H1 (cell line): ENCODE measurements at regions not wholly inside any gene's neighbourhood (a gene's known extent, or its start where the extent isn't known, plus 50 kb on each side); places are given as distances from the start of the nearest gene placed in this dataset.

ENCODE experiments used
- CTCF ChIA-PET: fragments of 300-600 bp; sonication (Branson Sonifier 250); formaldehyde crosslinking; loops from one replicate; lab custom pipeline; 2021; ENCODE audit not compliant: partially characterized antibody; lab: Charles Lee
- POLR2A ChIA-PET: fragments of 300-600 bp; sonication (Branson Sonifier 250); formaldehyde crosslinking; loops from one replicate; lab custom pipeline; 2021; ENCODE audit warnings: inconsistent platforms; ENCODE audit not compliant: partially characterized antibody; lab: Charles Lee
- DNase-seq, 2 experiments: peaks; one replicate each; pipeline versions ENCODE4 v3.0.0 to v3.0.0-alpha.2; 2010 to 2022; ENCODE audit warnings: low spot score in 2 of 2, low read depth in 1 of 2, mixed read lengths in 1 of 2
- FAIRE-seq: peaks from 2 replicates; lab custom pipeline; 2011; peaks lifted over from hg19 to GRCh38; lab: Jason Lieb, UNC
- H2AFZ ChIP-seq: 2 replicates; pipeline ENCODE4 v1.8.1; 2012; ENCODE audit warnings: low read length, inconsistent platforms
- H2AK5ac ChIP-seq: 2 replicates; pipeline ENCODE4 v1.6.1; 2013; ENCODE audit warnings: low read depth, low read length
- H2BK120ac ChIP-seq: replicated peaks from 2 replicates; pipeline ENCODE3; 2013; ENCODE audit warnings: low read depth, low read length, inconsistent platforms
- H2BK12ac ChIP-seq: 2 replicates; pipeline ENCODE4 v1.6.1; 2013; ENCODE audit warnings: low read depth, low read length
- H2BK15ac ChIP-seq: 2 replicates; pipeline ENCODE4 v1.6.1; 2013; ENCODE audit warnings: low read length
- H2BK20ac ChIP-seq: 2 replicates; pipeline ENCODE4 v1.6.1; 2013; ENCODE audit warnings: low read length
- H2BK5ac ChIP-seq: 2 replicates; pipeline ENCODE4 v1.6.1; 2013; ENCODE audit warnings: low read depth, low read length
- H3K14ac ChIP-seq: 2 replicates; pipeline ENCODE4 v1.6.1; 2013; ENCODE audit warnings: inconsistent platforms; ENCODE audit not compliant: insufficient read length
- H3K18ac ChIP-seq: 2 replicates; pipeline ENCODE4 v1.6.1; 2013; ENCODE audit warnings: low read length; ENCODE audit errors: extremely low read depth
- H3K23ac ChIP-seq: 2 replicates; pipeline ENCODE4 v1.6.1; 2013; ENCODE audit warnings: inconsistent platforms; ENCODE audit not compliant: insufficient read length
- H3K23me2 ChIP-seq: 2 replicates; pipeline ENCODE4 v1.6.1; 2013; ENCODE audit warnings: low read depth, low read length
- H3K27ac ChIP-seq: 2 replicates; pipeline ENCODE4 v1.6.1; 2011; ENCODE audit warnings: low read depth, low read length, inconsistent platforms
- H3K27me3 ChIP-seq, 4 experiments: replicated peaks in 1 of 4; 1 replicate in 1 of 4; 2 replicates in 3 of 4; pipeline versions ENCODE4 v1.6.1 to v1.8.1; 2011 to 2013; ENCODE audit warnings: low read length in 3 of 4, mild to moderate bottlenecking in 3 of 4, inconsistent platforms in 2 of 4, mixed read lengths in 2 of 4, moderate library complexity in 1 of 4; ENCODE audit not compliant: control insufficient read depth in 3 of 4, insufficient read depth in 3 of 4; ENCODE audit errors: extremely low read depth in 1 of 4
- H3K36me3 ChIP-seq, 4 experiments: 2 replicates each; pipeline versions ENCODE4 v1.6.1 to v1.8.1; 2011 to 2013; ENCODE audit warnings: mild to moderate bottlenecking in 4 of 4, low read length in 3 of 4, moderate library complexity in 2 of 4, control low read depth in 1 of 4, inconsistent platforms in 1 of 4; ENCODE audit not compliant: insufficient read depth in 4 of 4, control insufficient read depth in 2 of 4
- H3K4ac ChIP-seq: replicated peaks from 2 replicates; pipeline ENCODE3; 2013; ENCODE audit warnings: low read length, low read depth, mixed read lengths, inconsistent platforms; ENCODE audit not compliant: insufficient read length
- H3K4me1 ChIP-seq, 4 experiments: replicated peaks in 1 of 4; 1 replicate in 1 of 4; 2 replicates in 3 of 4; pipeline versions ENCODE4 v1.6.1 to v1.8.1; 2011 to 2013; ENCODE audit warnings: low read length in 3 of 4, inconsistent platforms in 2 of 4, mixed read lengths in 1 of 4; ENCODE audit not compliant: insufficient read depth in 4 of 4, control insufficient read depth in 3 of 4
- H3K4me2 ChIP-seq, 2 experiments: 2 replicates each; pipeline versions ENCODE4 v1.6.1 to v1.8.1; 2011 to 2013; ENCODE audit warnings: low read depth in 2 of 2, low read length in 2 of 2, control low read depth in 1 of 2, inconsistent platforms in 1 of 2, mild to moderate bottlenecking in 1 of 2; ENCODE audit not compliant: insufficient read depth in 1 of 2
- H3K4me3 ChIP-seq, 4 experiments: fragments of 200-600, 300-600 bp in 1 of 4; sonication (generic), shearing (Covaris generic), sonication (Bioruptor Twin) in 1 of 4; 2 replicates each; pipeline versions ENCODE4 v1.5.1 to v1.8.1; 2011 to 2016; ENCODE audit warnings: low read length in 4 of 4, low read depth in 3 of 4, control low read depth in 2 of 4, inconsistent platforms in 2 of 4, mild to moderate bottlenecking in 2 of 4, mixed read lengths in 1 of 4, moderate library complexity in 1 of 4; ENCODE audit not compliant: insufficient read depth in 2 of 4; ENCODE audit errors: extremely low read depth in 1 of 4
- H3K56ac ChIP-seq: replicated peaks from 2 replicates; pipeline ENCODE3; 2013; ENCODE audit warnings: low read depth, mild to moderate bottlenecking, mixed read lengths, low read length, inconsistent platforms; ENCODE audit not compliant: insufficient read length
- H3K79me1 ChIP-seq: 2 replicates; pipeline ENCODE4 v1.6.1; 2013; ENCODE audit warnings: low read depth, low read length, control low read depth
- H3K79me2 ChIP-seq, 2 experiments: 2 replicates each; pipeline versions ENCODE4 v1.6.1 to v1.8.1; 2012 to 2013; ENCODE audit warnings: low read length in 2 of 2, mild to moderate bottlenecking in 2 of 2, inconsistent platforms in 1 of 2; ENCODE audit not compliant: insufficient read depth in 2 of 2, control insufficient read depth in 1 of 2
- H3K9ac ChIP-seq, 4 experiments: replicated peaks in 1 of 4; 1 replicate in 1 of 4; 2 replicates in 3 of 4; pipeline versions ENCODE4 v1.6.1 to v1.8.1; 2011 to 2013; ENCODE audit warnings: low read depth in 3 of 4, low read length in 3 of 4, control low read depth in 2 of 4, mild to moderate bottlenecking in 2 of 4, moderate library complexity in 2 of 4, inconsistent platforms in 1 of 4; ENCODE audit errors: extremely low read depth in 1 of 4
- H3K9me3 ChIP-seq, 2 experiments: 2 replicates each; pipeline versions ENCODE4 v1.6.1 to v1.8.1; 2012 to 2013; ENCODE audit warnings: mild to moderate bottlenecking in 2 of 2, moderate library complexity in 2 of 2, control low read depth in 1 of 2, inconsistent platforms in 1 of 2, low read depth in 1 of 2, low read length in 1 of 2, mixed read lengths in 1 of 2; ENCODE audit not compliant: insufficient read depth in 2 of 2
- H4K20me1 ChIP-seq, 2 experiments: replicated peaks in 1 of 2; 2 replicates each; pipeline versions ENCODE3 to v1.8.1; 2011 to 2013; ENCODE audit warnings: inconsistent platforms in 2 of 2, low read length in 2 of 2, mild to moderate bottlenecking in 1 of 2; ENCODE audit not compliant: insufficient read depth in 2 of 2, control insufficient read depth in 1 of 2
- H4K5ac ChIP-seq: 2 replicates; pipeline ENCODE4 v1.6.1; 2013; ENCODE audit warnings: low read length, low read depth, mixed read lengths, inconsistent platforms; ENCODE audit not compliant: insufficient read length
- H4K8ac ChIP-seq: 2 replicates; pipeline ENCODE4 v1.8.0; 2013; ENCODE audit warnings: mild to moderate bottlenecking, moderate library complexity, low read length, inconsistent platforms; ENCODE audit not compliant: insufficient read depth; ENCODE audit errors: extremely low read depth
- H4K91ac ChIP-seq: replicated peaks from 2 replicates; pipeline ENCODE3; 2013; ENCODE audit warnings: low read length, mixed read lengths, inconsistent platforms; ENCODE audit not compliant: insufficient read length
- BCL11A ChIP-seq, 2 experiments: IDR thresholded peaks; one replicate each; pipeline ENCODE4 v1.6.1; 2011; ENCODE audit warnings: low read depth in 2 of 2, low read length in 2 of 2, mild to moderate bottlenecking in 2 of 2
- CTBP2 ChIP-seq: IDR thresholded peaks from 2 replicates; pipeline ENCODE4 v1.7.0; 2011; ENCODE audit warnings: borderline replicate concordance, mild to moderate bottlenecking, moderate library complexity, mixed read lengths, low read length; ENCODE audit not compliant: insufficient read depth, insufficient read length
- E2F6 ChIP-seq: IDR thresholded peaks from 2 replicates; pipeline ENCODE4 v1.6.1; 2012; ENCODE audit warnings: inconsistent platforms
- FOSL1 ChIP-seq: IDR thresholded peaks from 2 replicates; pipeline ENCODE4 v1.6.1; 2011; ENCODE audit warnings: mild to moderate bottlenecking, low read depth, low read length, moderate library complexity; ENCODE audit not compliant: insufficient read depth
- HDAC2 ChIP-seq, 2 experiments: fragments of 300-600 bp in 1 of 2; sonication (generic) in 1 of 2; IDR thresholded peaks; 2 replicates each; pipeline ENCODE4 v1.6.1; 2011 to 2012; ENCODE audit warnings: low read depth in 2 of 2, low read length in 2 of 2, mild to moderate bottlenecking in 2 of 2, moderate library complexity in 2 of 2, borderline replicate concordance in 1 of 2, inconsistent platforms in 1 of 2
- KDM1A ChIP-seq: fragments of 200-600, 300-600 bp; sonication (generic); IDR thresholded peaks from 2 replicates; pipeline ENCODE4 v1.7.1; 2016; ENCODE audit warnings: mild to moderate bottlenecking, low read length, borderline replicate concordance
- KDM4A ChIP-seq: IDR thresholded peaks from one replicate; pipeline ENCODE4 v1.7.1; 2012; ENCODE audit warnings: low read depth, mild to moderate bottlenecking, moderate library complexity, low read length, inconsistent platforms; ENCODE audit not compliant: severe bottlenecking
- POU5F1 ChIP-seq: IDR thresholded peaks from 2 replicates; pipeline ENCODE4 v1.6.1; 2011; ENCODE audit warnings: low read depth, mild to moderate bottlenecking, low read length, moderate library complexity
- SIN3A ChIP-seq, 2 experiments: IDR thresholded peaks in 1 of 2; conservative IDR thresholded peaks in 1 of 2; 2 replicates each; pipeline ENCODE4 v1.6.1; 2011 to 2012; ENCODE audit warnings: low read length in 2 of 2, improper control_type of control experiment in 1 of 2, low read depth in 1 of 2, mild to moderate bottlenecking in 1 of 2
- SUZ12 ChIP-seq: fragments of 200-600 bp; sonication (generic); IDR thresholded peaks from 2 replicates; pipeline ENCODE4 v1.6.1; 2012; ENCODE audit warnings: mild to moderate bottlenecking, inconsistent platforms, low read length, moderate library complexity, mixed read lengths
- TAF7 ChIP-seq: optimal IDR thresholded peaks from 2 replicates; pipeline ENCODE3; 2011; ENCODE audit warnings: low read depth, mild to moderate bottlenecking, inconsistent platforms, low read length, moderate library complexity, borderline replicate concordance
- TBP ChIP-seq: IDR thresholded peaks from 2 replicates; pipeline ENCODE4 v1.6.1; 2011; ENCODE audit warnings: low read depth, low read length, improper control_type of control experiment
- TCF12 ChIP-seq: IDR thresholded peaks from 2 replicates; pipeline ENCODE4 v1.6.1; 2011; ENCODE audit warnings: low read depth, mild to moderate bottlenecking, low read length
- TEAD4 ChIP-seq: IDR thresholded peaks from 2 replicates; pipeline ENCODE4 v1.6.1; 2012; ENCODE audit warnings: low read depth, low read length, inconsistent platforms, mixed read lengths
- WGBS, 2 experiments: shearing (Covaris generic) in 1 of 2; methylation state at CpG; one replicate each; pipeline versions ENCODE4 v1.1.6 to v1.1.7; 2013 to 2015; ENCODE audit warnings: low lambda C conversion rate in 2 of 2, mixed read lengths in 2 of 2, inconsistent platforms in 1 of 2, low coverage in 1 of 2, missing lambda C conversion rate in 1 of 2; ENCODE audit not compliant: insufficient replicate concordance in 2 of 2, insufficient coverage in 1 of 2, insufficient read length in 1 of 2; ENCODE audit errors: extremely low coverage in 1 of 2, missing lambda C conversion rate in 1 of 2; 5-methylcytosine and 5-hydroxymethylcytosine counted together

GRCh38 chr14:97319691-97320090, 522.5 kb downstream of the VRK1 start:
- H2BK12ac ChIP-seq = no peak overlapping the region
- no peak overlapping the region for H3K27ac ChIP-seq
- H3K4ac ChIP-seq = no peak overlapping the region
- no peak overlapping the region for H3K14ac ChIP-seq
- no peak overlapping the region for H4K8ac ChIP-seq
- DNase-seq = no peak
- H2BK20ac ChIP-seq = no peak overlapping the region
- no peaks in the 10 kb centered on the region for H4K20me1 ChIP-seq
- H4K91ac ChIP-seq = no peak overlapping the region
- no peaks in the 10 kb centered on the region for H3K4me1 ChIP-seq
- H3K23me2 ChIP-seq = no peaks in the 10 kb centered on the region
- CTCF ChIA-PET = no interaction called here
- H4K5ac ChIP-seq = no peak overlapping the region
- H2BK15ac ChIP-seq = no peak overlapping the region
- no peak overlapping the region for H3K9ac ChIP-seq
- no peak overlapping the region for H3K4me2 ChIP-seq
- POLR2A ChIA-PET = no interaction called here
- H3K18ac ChIP-seq = no peak overlapping the region
- H3K79me2 ChIP-seq = no peaks in the 10 kb centered on the region
- H3K9me3 ChIP-seq = no peaks in the 10 kb centered on the region
- H2BK120ac ChIP-seq = no peak overlapping the region
- 89% methylated on average over 3 of the region's 3 CpGs; no CpG with 5 or more reads in 1 of the 2 experiments for WGBS, 2 experiments
- H3K56ac ChIP-seq = no peak overlapping the region
- FAIRE-seq = no peak
- no peak overlapping the region for H3K23ac ChIP-seq
- H3K27me3 ChIP-seq = no peaks in the 10 kb centered on the region
- H3K79me1 ChIP-seq = no peaks in the 10 kb centered on the region
- H2AFZ ChIP-seq = no peak overlapping the region
- H3K4me3 ChIP-seq = no peak overlapping the region
- no peaks in the 10 kb centered on the region for H3K36me3 ChIP-seq
- H2AK5ac ChIP-seq = no peak overlapping the region
- H2BK5ac ChIP-seq = no peak overlapping the region
- TF ChIP-seq TBP = no peak
- TF ChIP-seq CTBP2 = no peak
- TF ChIP-seq E2F6 = no peak
- TF ChIP-seq SUZ12 = no peak
- TF ChIP-seq FOSL1 = no peak
- TF ChIP-seq TCF12 = no peak
- no peak for TF ChIP-seq KDM4A
- TF ChIP-seq TEAD4 = no peak
- no peak for TF ChIP-seq BCL11A (IDR thresholded peaks at IDR 0.05; ENCODE audit: low read depth in 2 of 2, low read length in 2 of 2)
- no peak for TF ChIP-seq HDAC2 (IDR thresholded peaks at IDR 0.05; ENCODE audit: borderline replicate concordance in 1 of 2, low read depth in 2 of 2, low read length in 2 of 2)
- TF ChIP-seq KDM1A = no peak
- TF ChIP-seq SIN3A (conservative IDR thresholded peaks at IDR 0.05 in 1 of 2, IDR thresholded peaks at IDR 0.05 in 1 of 2; ENCODE audit: low read depth in 1 of 2, low read length in 2 of 2) = no peak
- no peak for TF ChIP-seq POU5F1
- no peak for TF ChIP-seq TAF7
